H1 (cell line): ENCODE measurements at regions not wholly inside any gene's neighbourhood (a gene's known extent, or its start where the extent isn't known, plus 50 kb on each side); places are given as distances from the start of the nearest gene placed in this dataset.

Experiments used
- CTCF ChIA-PET: fragments of 300-600 bp; sonication (Branson Sonifier 250); formaldehyde crosslinking; loops from one replicate; lab custom pipeline; 2021; ENCODE audit not compliant: partially characterized antibody; lab: Charles Lee
- POLR2A ChIA-PET: fragments of 300-600 bp; sonication (Branson Sonifier 250); formaldehyde crosslinking; loops from one replicate; lab custom pipeline; 2021; ENCODE audit warnings: inconsistent platforms; ENCODE audit not compliant: partially characterized antibody; lab: Charles Lee
- DNase-seq, 2 experiments: peaks; one replicate each; pipeline versions ENCODE4 v3.0.0 to v3.0.0-alpha.2; 2010 to 2022; ENCODE audit warnings: low spot score in 2 of 2, low read depth in 1 of 2, mixed read lengths in 1 of 2
- FAIRE-seq: peaks from 2 replicates; lab custom pipeline; 2011; peaks lifted over from hg19 to GRCh38; lab: Jason Lieb, UNC
- H2AFZ ChIP-seq: 2 replicates; pipeline ENCODE4 v1.8.1; 2012; ENCODE audit warnings: low read length, inconsistent platforms
- H2AK5ac ChIP-seq: 2 replicates; pipeline ENCODE4 v1.6.1; 2013; ENCODE audit warnings: low read depth, low read length
- H2BK120ac ChIP-seq: replicated peaks from 2 replicates; pipeline ENCODE3; 2013; ENCODE audit warnings: low read depth, low read length, inconsistent platforms
- H2BK12ac ChIP-seq: 2 replicates; pipeline ENCODE4 v1.6.1; 2013; ENCODE audit warnings: low read depth, low read length
- H2BK15ac ChIP-seq: 2 replicates; pipeline ENCODE4 v1.6.1; 2013; ENCODE audit warnings: low read length
- H2BK20ac ChIP-seq: 2 replicates; pipeline ENCODE4 v1.6.1; 2013; ENCODE audit warnings: low read length
- H2BK5ac ChIP-seq: 2 replicates; pipeline ENCODE4 v1.6.1; 2013; ENCODE audit warnings: low read depth, low read length
- H3K14ac ChIP-seq: 2 replicates; pipeline ENCODE4 v1.6.1; 2013; ENCODE audit warnings: inconsistent platforms; ENCODE audit not compliant: insufficient read length
- H3K18ac ChIP-seq: 2 replicates; pipeline ENCODE4 v1.6.1; 2013; ENCODE audit warnings: low read length; ENCODE audit errors: extremely low read depth
- H3K23ac ChIP-seq: 2 replicates; pipeline ENCODE4 v1.6.1; 2013; ENCODE audit warnings: inconsistent platforms; ENCODE audit not compliant: insufficient read length
- H3K23me2 ChIP-seq: 2 replicates; pipeline ENCODE4 v1.6.1; 2013; ENCODE audit warnings: low read depth, low read length
- H3K27ac ChIP-seq: 2 replicates; pipeline ENCODE4 v1.6.1; 2011; ENCODE audit warnings: low read depth, low read length, inconsistent platforms
- H3K27me3 ChIP-seq, 4 experiments: replicated peaks in 1 of 4; 1 replicate in 1 of 4; 2 replicates in 3 of 4; pipeline versions ENCODE4 v1.6.1 to v1.8.1; 2011 to 2013; ENCODE audit warnings: low read length in 3 of 4, mild to moderate bottlenecking in 3 of 4, inconsistent platforms in 2 of 4, mixed read lengths in 2 of 4, moderate library complexity in 1 of 4; ENCODE audit not compliant: control insufficient read depth in 3 of 4, insufficient read depth in 3 of 4; ENCODE audit errors: extremely low read depth in 1 of 4
- H3K36me3 ChIP-seq, 4 experiments: 2 replicates each; pipeline versions ENCODE4 v1.6.1 to v1.8.1; 2011 to 2013; ENCODE audit warnings: mild to moderate bottlenecking in 4 of 4, low read length in 3 of 4, moderate library complexity in 2 of 4, control low read depth in 1 of 4, inconsistent platforms in 1 of 4; ENCODE audit not compliant: insufficient read depth in 4 of 4, control insufficient read depth in 2 of 4
- H3K4ac ChIP-seq: replicated peaks from 2 replicates; pipeline ENCODE3; 2013; ENCODE audit warnings: low read length, low read depth, mixed read lengths, inconsistent platforms; ENCODE audit not compliant: insufficient read length
- H3K4me1 ChIP-seq, 4 experiments: replicated peaks in 1 of 4; 1 replicate in 1 of 4; 2 replicates in 3 of 4; pipeline versions ENCODE4 v1.6.1 to v1.8.1; 2011 to 2013; ENCODE audit warnings: low read length in 3 of 4, inconsistent platforms in 2 of 4, mixed read lengths in 1 of 4; ENCODE audit not compliant: insufficient read depth in 4 of 4, control insufficient read depth in 3 of 4
- H3K4me2 ChIP-seq, 2 experiments: 2 replicates each; pipeline versions ENCODE4 v1.6.1 to v1.8.1; 2011 to 2013; ENCODE audit warnings: low read depth in 2 of 2, low read length in 2 of 2, control low read depth in 1 of 2, inconsistent platforms in 1 of 2, mild to moderate bottlenecking in 1 of 2; ENCODE audit not compliant: insufficient read depth in 1 of 2
- H3K4me3 ChIP-seq, 4 experiments: fragments of 200-600, 300-600 bp in 1 of 4; sonication (generic), shearing (Covaris generic), sonication (Bioruptor Twin) in 1 of 4; 2 replicates each; pipeline versions ENCODE4 v1.5.1 to v1.8.1; 2011 to 2016; ENCODE audit warnings: low read length in 4 of 4, low read depth in 3 of 4, control low read depth in 2 of 4, inconsistent platforms in 2 of 4, mild to moderate bottlenecking in 2 of 4, mixed read lengths in 1 of 4, moderate library complexity in 1 of 4; ENCODE audit not compliant: insufficient read depth in 2 of 4; ENCODE audit errors: extremely low read depth in 1 of 4
- H3K56ac ChIP-seq: replicated peaks from 2 replicates; pipeline ENCODE3; 2013; ENCODE audit warnings: low read depth, mild to moderate bottlenecking, mixed read lengths, low read length, inconsistent platforms; ENCODE audit not compliant: insufficient read length
- H3K79me1 ChIP-seq: 2 replicates; pipeline ENCODE4 v1.6.1; 2013; ENCODE audit warnings: low read depth, low read length, control low read depth
- H3K79me2 ChIP-seq, 2 experiments: 2 replicates each; pipeline versions ENCODE4 v1.6.1 to v1.8.1; 2012 to 2013; ENCODE audit warnings: low read length in 2 of 2, mild to moderate bottlenecking in 2 of 2, inconsistent platforms in 1 of 2; ENCODE audit not compliant: insufficient read depth in 2 of 2, control insufficient read depth in 1 of 2
- H3K9ac ChIP-seq, 4 experiments: replicated peaks in 1 of 4; 1 replicate in 1 of 4; 2 replicates in 3 of 4; pipeline versions ENCODE4 v1.6.1 to v1.8.1; 2011 to 2013; ENCODE audit warnings: low read depth in 3 of 4, low read length in 3 of 4, control low read depth in 2 of 4, mild to moderate bottlenecking in 2 of 4, moderate library complexity in 2 of 4, inconsistent platforms in 1 of 4; ENCODE audit errors: extremely low read depth in 1 of 4
- H3K9me3 ChIP-seq, 2 experiments: 2 replicates each; pipeline versions ENCODE4 v1.6.1 to v1.8.1; 2012 to 2013; ENCODE audit warnings: mild to moderate bottlenecking in 2 of 2, moderate library complexity in 2 of 2, control low read depth in 1 of 2, inconsistent platforms in 1 of 2, low read depth in 1 of 2, low read length in 1 of 2, mixed read lengths in 1 of 2; ENCODE audit not compliant: insufficient read depth in 2 of 2
- H4K20me1 ChIP-seq, 2 experiments: replicated peaks in 1 of 2; 2 replicates each; pipeline versions ENCODE3 to v1.8.1; 2011 to 2013; ENCODE audit warnings: inconsistent platforms in 2 of 2, low read length in 2 of 2, mild to moderate bottlenecking in 1 of 2; ENCODE audit not compliant: insufficient read depth in 2 of 2, control insufficient read depth in 1 of 2
- H4K5ac ChIP-seq: 2 replicates; pipeline ENCODE4 v1.6.1; 2013; ENCODE audit warnings: low read length, low read depth, mixed read lengths, inconsistent platforms; ENCODE audit not compliant: insufficient read length
- H4K8ac ChIP-seq: 2 replicates; pipeline ENCODE4 v1.8.0; 2013; ENCODE audit warnings: mild to moderate bottlenecking, moderate library complexity, low read length, inconsistent platforms; ENCODE audit not compliant: insufficient read depth; ENCODE audit errors: extremely low read depth
- H4K91ac ChIP-seq: replicated peaks from 2 replicates; pipeline ENCODE3; 2013; ENCODE audit warnings: low read length, mixed read lengths, inconsistent platforms; ENCODE audit not compliant: insufficient read length
- ASH2L ChIP-seq: fragments of 200-600, 300-600 bp; sonication (generic); IDR thresholded peaks from one replicate; pipeline ENCODE4 v1.7.1; 2017; ENCODE audit warnings: low read length
- BRCA1 ChIP-seq: IDR thresholded peaks from 2 replicates; pipeline ENCODE4 v1.6.1; 2012; ENCODE audit warnings: low read depth, low read length, improper control_type of control experiment
- GABPA ChIP-seq: IDR thresholded peaks from 2 replicates; pipeline ENCODE4 v1.6.1; 2011; ENCODE audit warnings: mild to moderate bottlenecking, low read length, moderate library complexity, borderline replicate concordance; ENCODE audit not compliant: insufficient read depth
- SUZ12 ChIP-seq: fragments of 200-600 bp; sonication (generic); IDR thresholded peaks from 2 replicates; pipeline ENCODE4 v1.6.1; 2012; ENCODE audit warnings: mild to moderate bottlenecking, inconsistent platforms, low read length, moderate library complexity, mixed read lengths
- whole genome bisulfite sequencing, 2 experiments: shearing (Covaris generic) in 1 of 2; methylation state at CpG; one replicate each; pipeline versions ENCODE4 v1.1.6 to v1.1.7; 2013 to 2015; ENCODE audit warnings: low lambda C conversion rate in 2 of 2, mixed read lengths in 2 of 2, inconsistent platforms in 1 of 2, low coverage in 1 of 2, missing lambda C conversion rate in 1 of 2; ENCODE audit not compliant: insufficient replicate concordance in 2 of 2, insufficient coverage in 1 of 2, insufficient read length in 1 of 2; ENCODE audit errors: extremely low coverage in 1 of 2, missing lambda C conversion rate in 1 of 2; 5-methylcytosine and 5-hydroxymethylcytosine counted together

DNA sequence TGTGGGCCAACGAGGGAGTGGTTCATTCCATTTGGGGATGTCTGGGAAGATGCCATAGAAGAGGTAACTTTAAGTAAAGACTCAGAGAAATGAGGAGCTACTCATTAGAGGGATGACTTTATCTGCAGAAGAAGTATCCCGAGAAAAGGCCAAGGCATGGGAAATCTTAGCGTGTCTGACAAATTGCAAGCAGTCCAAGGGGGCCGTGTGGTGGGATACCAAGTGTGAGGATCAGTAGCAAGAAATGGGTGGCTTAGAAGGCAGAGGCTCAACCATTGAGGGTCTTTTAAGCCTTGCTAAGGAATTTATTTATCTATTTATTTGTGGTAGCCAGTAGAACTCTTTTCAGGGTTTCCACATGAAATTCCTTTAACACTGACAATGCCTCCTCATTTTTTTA, 436.4 kb downstream of the RNF144A start:
- Histone ChIP-seq H2BK120ac (no peak overlapping the region), H2BK15ac (no peak overlapping the region), H4K91ac (no peak overlapping the region), H4K8ac (no peak overlapping the region), H3K23ac (no peak overlapping the region), H3K56ac (no peak overlapping the region), H2AK5ac (0 out of 2 replicates have a peak overlapping the region, but pooled peaks have one; percentile 39), H3K14ac (no peak overlapping the region)
- ChIA-PET POLR2A (no interaction called here), CTCF (no interaction called here)
- no peak for TF ChIP-seq ASH2L
- TF ChIP-seq SUZ12, result no peak
- TF ChIP-seq BRCA1, result no peak
- TF ChIP-seq GABPA, result no peak
- TF ChIP-seq, all 59 proteins: peak for 0
- Histone ChIP-seq H3K4me2 (no peak overlapping the region), H3K23me2 (no peaks in the 10 kb centered on the region), H2BK5ac (no peak overlapping the region), H2BK12ac (no peak overlapping the region), H3K27me3 (no peaks in the 10 kb centered on the region), H3K4me3 (no peak overlapping the region), H3K9me3 (no peaks in the 10 kb centered on the region), H2BK20ac (no peak overlapping the region), H4K5ac (no peak overlapping the region), H4K20me1 (no peaks in the 10 kb centered on the region), H3K18ac (no peak overlapping the region), H3K4me1 (no peaks in the 10 kb centered on the region), H3K79me2 (no peaks in the 10 kb centered on the region), H3K4ac (no peak overlapping the region), H3K79me1 (no peaks in the 10 kb centered on the region), H3K9ac (no peak overlapping the region), H2AFZ (no peak overlapping the region), H3K36me3 (no peaks in the 10 kb centered on the region), H3K27ac (no peak overlapping the region)
- DNase-seq (no peak), FAIRE-seq (no peak)
- WGBS, 2 experiments, result 92% methylated on average over 4 of the region's 4 CpGs; no CpG with 5 or more reads in 1 of the 2 experiments
